Fibroblast of pulmonary artery (primary cell): ENCODE measurements at regions not wholly inside any gene's neighbourhood (a gene's known extent, or its start where the extent isn't known, plus 50 kb on each side); places are given as distances from the start of the nearest gene placed in this dataset.

ENCODE experiments used
- DNase-seq: peaks from one replicate; pipeline ENCODE4 v3.0.0-alpha.2; 2010; ENCODE audit warnings: low read depth
- H3K4me3 ChIP-seq: replicated peaks from 2 replicates; pipeline ENCODE4 v1.5.1; 2011; ENCODE audit warnings: low read depth, mild to moderate bottlenecking, control low read depth, low read length, moderate library complexity
- TF ChIP-seq, protein P1 (sequence below): IDR thresholded peaks from 2 replicates; pipeline ENCODE4 v1.5.1; 2011; ENCODE audit warnings: mild to moderate bottlenecking, control low read depth, low read length, inconsistent platforms; ENCODE audit errors: missing control alignments

DNA sequence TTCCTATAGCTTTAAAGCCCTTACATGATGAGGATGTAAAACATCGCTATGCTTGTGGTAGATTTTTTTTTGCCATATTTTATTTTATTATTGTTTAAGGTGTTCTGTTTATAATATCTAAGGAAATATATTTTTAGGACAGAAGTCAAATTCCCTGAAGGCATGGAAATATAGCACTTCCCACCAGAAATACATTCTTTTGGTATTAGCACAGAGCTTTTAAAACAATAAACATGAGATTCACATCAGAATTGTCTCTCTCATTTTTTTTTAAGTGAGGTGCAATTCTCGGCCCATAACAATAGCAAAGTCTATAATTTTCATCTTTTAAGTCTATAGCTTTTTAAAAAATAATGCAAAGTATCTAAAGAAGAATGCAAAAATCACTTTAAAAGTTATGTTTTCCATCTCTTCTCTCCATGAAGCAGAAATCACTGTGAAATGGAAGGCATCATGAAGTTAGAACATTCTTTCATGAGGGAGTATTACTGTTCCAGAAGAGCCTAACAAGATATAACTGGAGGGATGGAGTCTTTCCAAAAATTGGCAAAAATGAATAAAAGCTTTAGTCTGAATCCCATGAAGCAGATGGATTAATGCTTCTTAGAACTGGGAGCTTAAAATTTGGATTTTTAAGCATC lies 283.6 kb upstream of the TRIB2 start:
- no peak overlapping the region for H3K4me3 ChIP-seq
- no peak for DNase-seq
- TF ChIP-seq, protein P1, sequence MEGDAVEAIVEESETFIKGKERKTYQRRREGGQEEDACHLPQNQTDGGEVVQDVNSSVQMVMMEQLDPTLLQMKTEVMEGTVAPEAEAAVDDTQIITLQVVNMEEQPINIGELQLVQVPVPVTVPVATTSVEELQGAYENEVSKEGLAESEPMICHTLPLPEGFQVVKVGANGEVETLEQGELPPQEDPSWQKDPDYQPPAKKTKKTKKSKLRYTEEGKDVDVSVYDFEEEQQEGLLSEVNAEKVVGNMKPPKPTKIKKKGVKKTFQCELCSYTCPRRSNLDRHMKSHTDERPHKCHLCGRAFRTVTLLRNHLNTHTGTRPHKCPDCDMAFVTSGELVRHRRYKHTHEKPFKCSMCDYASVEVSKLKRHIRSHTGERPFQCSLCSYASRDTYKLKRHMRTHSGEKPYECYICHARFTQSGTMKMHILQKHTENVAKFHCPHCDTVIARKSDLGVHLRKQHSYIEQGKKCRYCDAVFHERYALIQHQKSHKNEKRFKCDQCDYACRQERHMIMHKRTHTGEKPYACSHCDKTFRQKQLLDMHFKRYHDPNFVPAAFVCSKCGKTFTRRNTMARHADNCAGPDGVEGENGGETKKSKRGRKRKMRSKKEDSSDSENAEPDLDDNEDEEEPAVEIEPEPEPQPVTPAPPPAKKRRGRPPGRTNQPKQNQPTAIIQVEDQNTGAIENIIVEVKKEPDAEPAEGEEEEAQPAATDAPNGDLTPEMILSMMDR: no peak

DNA sequence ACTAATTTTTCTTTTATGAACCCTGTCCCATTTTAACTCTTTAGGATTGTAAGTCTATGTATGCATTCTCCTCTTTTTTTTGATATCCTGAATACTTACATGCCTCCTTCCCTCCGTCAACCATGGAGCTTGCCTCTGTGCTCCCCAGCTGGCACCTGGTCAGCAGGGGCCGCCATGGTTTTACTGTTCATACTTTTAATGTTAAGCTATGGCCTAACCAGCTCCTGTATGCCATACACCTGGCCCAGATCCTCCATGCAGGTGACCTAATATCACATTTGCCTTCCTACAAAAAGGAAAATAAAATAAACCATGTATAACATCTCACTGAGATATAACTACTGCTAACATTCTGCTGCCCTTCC lies 283.1 kb upstream of the TRIB2 start:
- DNase-seq: no peak
- TF ChIP-seq, protein P1: no peak

DNA sequence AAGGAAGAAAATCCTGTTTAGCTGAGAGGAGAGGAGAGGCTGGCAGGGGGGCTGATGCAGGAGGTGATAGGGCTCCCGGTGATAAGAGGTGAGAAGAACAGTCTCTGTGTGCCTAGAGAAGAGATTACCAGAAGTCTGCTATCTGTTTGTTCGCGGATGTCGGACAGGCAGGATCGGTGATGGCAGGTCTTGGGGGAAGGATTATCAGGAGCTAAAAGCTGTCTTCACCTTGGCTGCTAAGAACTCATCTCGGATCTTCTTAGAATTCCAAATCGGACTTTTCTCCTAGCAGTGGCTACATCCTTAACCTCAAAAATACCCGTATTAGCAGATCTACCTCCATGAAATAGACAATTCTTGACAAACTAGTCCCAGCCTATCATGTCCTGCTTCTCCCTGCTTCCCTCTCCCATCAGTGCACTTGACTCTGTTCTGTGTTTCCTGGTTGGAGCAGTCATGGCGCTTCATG lies 282.1 kb upstream of the TRIB2 start:
- H3K4me3 ChIP-seq: no peak overlapping the region
- DNase-seq: no peak
- TF ChIP-seq, protein P1: no peak

More for the DNA sequence above, 283.1 kb upstream of the TRIB2 start:
- H3K4me3 ChIP-seq: no peak overlapping the region

DNA sequence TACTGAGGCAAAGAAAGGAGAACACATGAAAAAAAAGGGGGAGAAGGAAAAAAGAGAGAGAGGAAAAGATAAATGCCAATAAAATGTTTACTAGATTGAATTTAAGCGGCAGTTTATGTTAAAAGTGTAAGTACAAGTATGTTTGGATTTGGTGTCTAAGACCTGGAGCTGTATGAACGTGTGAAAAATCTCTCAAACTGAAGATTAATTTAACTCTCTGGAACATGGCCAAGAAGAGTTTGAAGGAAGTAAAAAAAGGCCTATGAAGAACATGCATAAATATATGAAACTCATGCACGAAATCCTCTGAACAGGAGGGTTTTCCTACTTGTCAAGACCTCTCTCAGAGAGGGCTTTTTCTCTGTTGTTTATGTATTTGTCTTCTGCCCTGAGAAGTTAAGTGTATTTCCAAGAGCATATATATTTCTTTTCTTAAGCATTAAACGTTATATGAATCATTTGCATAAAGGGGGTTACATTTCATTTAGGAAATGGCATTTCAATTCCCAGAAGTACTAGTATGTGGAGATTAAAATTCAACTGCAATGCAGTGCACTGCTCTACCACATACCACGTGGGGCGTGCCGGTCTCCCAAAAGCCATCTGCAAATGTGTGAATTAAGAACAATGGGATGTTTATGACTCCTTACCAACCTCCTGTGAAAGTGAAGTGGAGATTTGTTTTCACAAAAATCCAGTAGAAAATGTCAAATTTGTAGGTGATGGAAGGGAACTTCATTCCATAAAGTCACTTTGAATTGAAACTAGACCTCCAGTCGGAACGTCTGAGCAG lies 281.1 kb upstream of the TRIB2 start:
- no peak for DNase-seq
- no peak overlapping the region for H3K4me3 ChIP-seq
- TF ChIP-seq, protein P1: no peak

DNA sequence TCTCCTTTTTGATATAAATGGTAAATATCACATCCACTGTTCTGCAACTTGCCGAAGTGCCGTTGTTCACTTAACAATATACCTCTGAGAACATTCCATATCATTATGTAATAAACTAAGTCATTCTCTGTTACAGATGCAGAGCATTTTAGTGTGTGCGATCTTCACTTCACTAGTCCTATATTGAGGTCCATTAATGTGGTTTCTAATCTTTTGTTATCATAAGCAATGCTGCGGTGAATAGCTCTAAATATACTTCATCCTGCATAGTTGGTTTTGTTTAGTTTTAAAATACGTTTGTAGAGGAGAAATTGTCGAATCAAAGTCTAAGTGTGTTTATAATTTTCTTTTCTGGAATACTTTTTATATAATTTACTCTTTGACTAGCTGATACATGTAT lies 280.3 kb upstream of the TRIB2 start:
- TF ChIP-seq, protein P1: no peak
- H3K4me3 ChIP-seq: no peak overlapping the region
- no peak for DNase-seq

DNA sequence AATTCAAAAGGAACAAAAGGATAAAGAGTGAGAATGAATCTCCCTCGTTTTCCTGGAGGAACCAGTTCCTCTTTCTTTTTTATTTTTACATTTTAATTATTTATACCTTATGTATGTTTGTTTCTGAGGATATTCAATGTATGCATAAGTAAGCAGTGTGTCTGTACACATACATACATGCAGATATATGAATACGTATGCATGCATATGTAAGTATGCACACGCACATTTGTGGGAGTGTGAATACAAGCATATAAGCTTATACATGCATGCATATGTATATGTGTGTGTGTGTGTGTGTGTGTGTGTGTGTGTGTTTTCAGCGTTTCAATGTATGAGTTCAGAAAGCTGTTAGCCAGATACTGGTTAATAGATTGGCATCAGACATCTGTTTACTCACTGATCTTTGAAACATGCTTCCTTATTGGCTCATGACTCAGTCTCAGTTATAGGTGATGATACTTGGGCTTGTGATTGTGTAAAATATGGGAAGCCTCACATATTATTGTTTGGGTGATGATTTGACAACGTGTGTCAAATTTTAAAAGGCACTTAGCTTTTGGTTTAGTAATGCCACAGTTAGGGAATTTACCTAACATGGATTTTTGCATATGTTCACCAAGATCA lies 279.7 kb upstream of the TRIB2 start:
- H3K4me3 ChIP-seq: no peak overlapping the region
- TF ChIP-seq, protein P1: no peak
- DNase-seq: no peak
